ENCODE measurements at regions not wholly inside any gene's neighbourhood (a gene's known extent, or its start where the extent isn't known, plus 50 kb on each side); places are given as distances from the start of the nearest gene placed in this dataset.

DNA sequence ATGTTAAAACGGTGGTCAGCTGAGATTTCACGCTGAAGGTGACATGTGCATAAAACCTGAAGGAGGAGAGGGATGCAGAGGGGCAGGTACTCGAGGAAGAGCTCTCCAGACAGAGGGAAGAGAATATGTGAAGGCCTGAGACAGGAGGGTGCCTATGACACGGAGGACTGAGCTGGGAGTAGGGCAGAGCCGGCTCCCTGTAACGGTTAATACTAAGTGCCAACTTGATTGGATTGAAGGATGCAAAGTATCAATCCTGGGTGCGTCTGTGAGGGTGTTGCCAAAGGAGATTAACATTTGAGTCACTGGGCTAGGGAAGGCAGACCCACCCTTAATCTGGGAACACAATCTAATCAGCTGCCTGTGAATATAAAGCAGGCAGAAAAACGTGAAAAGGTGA, 136.2 kb upstream of the SYT6 start:
- TF ChIP-seq, protein P1, sequence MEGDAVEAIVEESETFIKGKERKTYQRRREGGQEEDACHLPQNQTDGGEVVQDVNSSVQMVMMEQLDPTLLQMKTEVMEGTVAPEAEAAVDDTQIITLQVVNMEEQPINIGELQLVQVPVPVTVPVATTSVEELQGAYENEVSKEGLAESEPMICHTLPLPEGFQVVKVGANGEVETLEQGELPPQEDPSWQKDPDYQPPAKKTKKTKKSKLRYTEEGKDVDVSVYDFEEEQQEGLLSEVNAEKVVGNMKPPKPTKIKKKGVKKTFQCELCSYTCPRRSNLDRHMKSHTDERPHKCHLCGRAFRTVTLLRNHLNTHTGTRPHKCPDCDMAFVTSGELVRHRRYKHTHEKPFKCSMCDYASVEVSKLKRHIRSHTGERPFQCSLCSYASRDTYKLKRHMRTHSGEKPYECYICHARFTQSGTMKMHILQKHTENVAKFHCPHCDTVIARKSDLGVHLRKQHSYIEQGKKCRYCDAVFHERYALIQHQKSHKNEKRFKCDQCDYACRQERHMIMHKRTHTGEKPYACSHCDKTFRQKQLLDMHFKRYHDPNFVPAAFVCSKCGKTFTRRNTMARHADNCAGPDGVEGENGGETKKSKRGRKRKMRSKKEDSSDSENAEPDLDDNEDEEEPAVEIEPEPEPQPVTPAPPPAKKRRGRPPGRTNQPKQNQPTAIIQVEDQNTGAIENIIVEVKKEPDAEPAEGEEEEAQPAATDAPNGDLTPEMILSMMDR (IDR thresholded peaks at IDR 0.05): no peak
- TF ChIP-seq POLR2A (IDR thresholded peaks at IDR 0.05): no peak

Data from adrenal gland (tissue), 5 donors.